ENCODE measurements at regions not wholly inside any gene's neighbourhood (a gene's known extent, or its start where the extent isn't known, plus 50 kb on each side); places are given as distances from the start of the nearest gene placed in this dataset.

DNA sequence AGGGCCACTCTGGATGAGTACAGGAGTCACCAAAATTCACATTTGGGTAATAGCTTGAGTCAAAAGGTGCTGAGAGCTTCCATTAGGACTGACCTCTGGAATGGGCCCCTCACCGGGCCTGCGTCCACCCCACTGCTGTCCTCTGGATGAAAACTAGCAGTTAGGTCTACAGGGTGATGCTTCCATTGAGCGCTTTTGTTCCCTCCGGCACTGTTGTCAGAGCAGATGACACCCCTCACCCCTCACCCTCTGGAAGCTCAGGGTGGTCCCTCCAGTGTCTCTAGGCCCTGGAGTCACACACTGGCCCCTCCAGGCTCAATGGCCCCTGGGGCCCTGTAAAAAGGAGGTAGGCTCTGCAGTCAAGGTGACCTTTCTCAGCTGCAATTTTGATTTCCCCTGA lies 187.8 kb upstream of the GPR12 start:
- peaks cover 21% of the 10 kb centered on the region for H3K27me3 Mint-ChIP-seq
- H3K27ac Mint-ChIP-seq, result no peak overlapping the region
- no peak for TF ChIP-seq CTCF (conservative IDR thresholded peaks at IDR 0.05)
- H3K4me1 Mint-ChIP-seq (ENCODE audit: unreplicated experiment), result no peaks in the 10 kb centered on the region
- DNase-seq (ENCODE audit: extremely low spot score, unreplicated experiment), result no peak
- no peaks in the 10 kb centered on the region for H3K36me3 Mint-ChIP-seq
- H3K4me3 Mint-ChIP-seq, result no peak overlapping the region
- H3K9me3 Mint-ChIP-seq, result no peaks in the 10 kb centered on the region

GRCh38 chr13:26946684-26947343 lies 186.2 kb upstream of the GPR12 start:
- H3K36me3 Mint-ChIP-seq, result no peaks in the 10 kb centered on the region
- H3K27me3 Mint-ChIP-seq, result peaks cover 24% of the 10 kb centered on the region
- TF ChIP-seq CTCF (conservative IDR thresholded peaks at IDR 0.05), result peak; percentile 76
- H3K27ac Mint-ChIP-seq, result no peak overlapping the region
- no peaks in the 10 kb centered on the region for H3K9me3 Mint-ChIP-seq
- no peak overlapping the region for H3K4me3 Mint-ChIP-seq
- DNase-seq (ENCODE audit: extremely low spot score, unreplicated experiment), result no peak
- H3K4me1 Mint-ChIP-seq (ENCODE audit: unreplicated experiment), result no peaks in the 10 kb centered on the region

DNA sequence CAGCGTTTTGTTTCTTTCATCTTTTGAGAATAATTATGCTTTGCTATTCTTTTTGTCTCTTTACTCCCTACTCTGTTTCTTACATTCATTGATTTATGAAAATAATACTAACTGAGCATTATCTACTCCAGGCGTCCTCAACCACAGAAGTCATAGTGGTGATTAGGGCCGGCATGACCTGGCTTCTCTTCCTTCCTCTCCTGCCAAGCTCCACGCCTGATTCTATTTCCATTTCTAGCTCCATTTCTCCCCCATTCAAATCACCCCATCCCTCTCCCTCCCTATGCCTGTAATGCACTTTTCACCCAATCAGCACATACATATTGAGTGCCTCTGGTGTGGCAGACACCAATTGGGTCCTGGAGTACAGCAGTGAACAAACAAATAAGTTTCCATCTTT lies 183.2 kb upstream of the GPR12 start:
- TF ChIP-seq CTCF (conservative IDR thresholded peaks at IDR 0.05), result no peak
- Mint-ChIP-seq H3K4me1 (ENCODE audit: unreplicated experiment) (no peaks in the 10 kb centered on the region), H3K36me3 (no peaks in the 10 kb centered on the region), H3K27me3 (peaks cover 35% of the 10 kb centered on the region), H3K27ac (no peak overlapping the region), H3K9me3 (no peaks in the 10 kb centered on the region), H3K4me3 (no peak overlapping the region)
- no peak for DNase-seq (ENCODE audit: extremely low spot score, unreplicated experiment)

- DNase-seq (ENCODE audit: extremely low spot score, unreplicated experiment), result no peak
- Mint-ChIP-seq H3K4me3 (no peak overlapping the region), H3K36me3 (no peaks in the 10 kb centered on the region), H3K27ac (no peak overlapping the region), H3K27me3 (peaks cover 35% of the 10 kb centered on the region), H3K4me1 (ENCODE audit: unreplicated experiment) (no peaks in the 10 kb centered on the region), H3K9me3 (no peaks in the 10 kb centered on the region)
- no peak for TF ChIP-seq CTCF (conservative IDR thresholded peaks at IDR 0.05)
These were observed 181.6 kb upstream of the GPR12 start for GRCh38 chr13:26942184-26942583.

DNA sequence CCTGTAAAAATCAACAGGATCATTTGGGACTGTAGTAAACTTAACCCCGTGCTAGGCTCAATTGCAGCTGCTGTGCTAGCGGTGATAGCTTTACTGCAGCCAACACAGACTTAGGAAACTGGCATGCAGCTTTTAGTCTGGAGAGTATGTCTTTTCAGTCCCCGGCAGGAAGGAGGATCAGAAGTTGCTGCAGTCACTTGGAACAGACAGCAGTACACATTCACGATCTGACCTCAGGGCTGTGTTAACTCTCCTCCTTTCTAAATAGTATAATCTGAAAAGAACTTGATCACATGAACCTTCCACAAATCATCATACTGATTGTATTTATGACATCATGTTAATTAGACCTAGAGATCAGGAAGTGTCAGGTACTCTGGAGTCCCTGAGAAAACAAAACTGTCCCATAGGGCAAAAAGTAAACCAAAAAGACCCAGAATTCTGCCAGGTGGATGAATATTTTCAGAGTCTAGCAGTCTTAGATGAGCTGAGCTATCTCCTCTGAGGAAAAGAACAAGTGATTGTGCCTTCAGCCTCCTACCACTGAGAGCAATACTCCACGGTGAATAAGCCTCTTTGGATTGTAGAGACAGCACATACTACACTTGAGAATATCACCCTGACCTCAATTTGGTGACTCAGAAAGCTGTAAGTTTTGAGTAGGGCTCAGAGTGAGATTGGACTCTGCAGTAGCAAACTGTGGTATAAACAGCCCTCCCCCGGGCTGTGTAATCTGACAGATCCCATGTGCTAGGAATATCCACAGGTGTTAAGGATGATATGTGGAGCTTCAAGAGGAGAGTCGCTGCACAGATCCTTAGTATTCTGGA lies 181.0 kb upstream of the GPR12 start:
- Mint-ChIP-seq H3K36me3 (no peaks in the 10 kb centered on the region), H3K9me3 (no peaks in the 10 kb centered on the region), H3K27ac (no peak overlapping the region), H3K27me3 (peaks cover 38% of the 10 kb centered on the region), H3K4me3 (no peak overlapping the region), H3K4me1 (ENCODE audit: unreplicated experiment) (no peaks in the 10 kb centered on the region)
- no peak for DNase-seq (ENCODE audit: extremely low spot score, unreplicated experiment)
- TF ChIP-seq CTCF (conservative IDR thresholded peaks at IDR 0.05), result no peak
